Endothelial cell (in vitro differentiated cells): ENCODE measurements at regions not wholly inside any gene's neighbourhood (a gene's known extent, or its start where the extent isn't known, plus 50 kb on each side); places are given as distances from the start of the nearest gene placed in this dataset.

Source experiments
- DNase-seq: peaks from one replicate; pipeline ENCODE4 v3.0.0; 2021; ENCODE audit warnings: low spot score
- H3K27ac Mint-ChIP-seq: one replicate; pipeline ENCODE4 v1.8.0; 2021; ENCODE audit warnings: mixed read lengths, inconsistent platforms; ENCODE audit not compliant: unreplicated experiment
- H3K27me3 Mint-ChIP-seq: one replicate; pipeline ENCODE4 v1.8.0; 2021; ENCODE audit warnings: mild to moderate bottlenecking, moderate library complexity, mixed read lengths, inconsistent platforms; ENCODE audit not compliant: unreplicated experiment
- H3K36me3 Mint-ChIP-seq: one replicate; pipeline ENCODE4 v1.8.0; 2021; ENCODE audit warnings: mild to moderate bottlenecking, low read depth, mixed read lengths, inconsistent platforms; ENCODE audit not compliant: unreplicated experiment
- H3K4me1 Mint-ChIP-seq: one replicate; pipeline ENCODE4 v1.8.0; 2021; ENCODE audit warnings: mild to moderate bottlenecking, mixed read lengths, inconsistent platforms; ENCODE audit not compliant: unreplicated experiment
- H3K4me3 Mint-ChIP-seq: one replicate; pipeline ENCODE4 v1.8.0; 2021; ENCODE audit warnings: mild to moderate bottlenecking, mixed read lengths, inconsistent platforms; ENCODE audit not compliant: unreplicated experiment
- H3K9me3 Mint-ChIP-seq: one replicate; pipeline ENCODE4 v1.8.0; 2021; ENCODE audit warnings: mixed read lengths, inconsistent platforms; ENCODE audit not compliant: unreplicated experiment
- TF ChIP-seq, protein P1 (sequence below): fragments of 200-600 bp; sonication (generic); IDR thresholded peaks from one replicate; pipeline ENCODE4 v1.5.0; 2021; ENCODE audit warnings: antibody characterized with exemption; ENCODE audit not compliant: unreplicated experiment

DNA sequence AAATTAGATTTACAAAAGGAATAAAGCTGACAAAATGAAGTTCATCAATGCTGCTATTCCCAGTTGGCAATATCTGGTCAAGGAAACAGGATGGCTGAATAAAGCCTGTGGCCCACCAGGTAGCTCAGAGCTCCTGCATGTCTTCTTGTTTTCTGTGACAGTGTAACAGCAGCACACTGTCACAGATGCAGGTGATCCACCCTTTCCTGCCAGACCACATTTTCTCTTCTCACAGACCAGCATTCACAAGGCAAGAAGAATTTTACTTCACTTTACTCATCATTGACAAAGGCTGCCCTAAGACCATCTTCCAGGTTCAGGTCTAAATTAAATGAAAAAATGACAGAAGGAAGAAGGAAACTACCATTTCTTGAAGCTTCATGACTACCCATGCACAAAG, 166.2 kb upstream of the MEIS1 start:
- TF ChIP-seq, protein P1, sequence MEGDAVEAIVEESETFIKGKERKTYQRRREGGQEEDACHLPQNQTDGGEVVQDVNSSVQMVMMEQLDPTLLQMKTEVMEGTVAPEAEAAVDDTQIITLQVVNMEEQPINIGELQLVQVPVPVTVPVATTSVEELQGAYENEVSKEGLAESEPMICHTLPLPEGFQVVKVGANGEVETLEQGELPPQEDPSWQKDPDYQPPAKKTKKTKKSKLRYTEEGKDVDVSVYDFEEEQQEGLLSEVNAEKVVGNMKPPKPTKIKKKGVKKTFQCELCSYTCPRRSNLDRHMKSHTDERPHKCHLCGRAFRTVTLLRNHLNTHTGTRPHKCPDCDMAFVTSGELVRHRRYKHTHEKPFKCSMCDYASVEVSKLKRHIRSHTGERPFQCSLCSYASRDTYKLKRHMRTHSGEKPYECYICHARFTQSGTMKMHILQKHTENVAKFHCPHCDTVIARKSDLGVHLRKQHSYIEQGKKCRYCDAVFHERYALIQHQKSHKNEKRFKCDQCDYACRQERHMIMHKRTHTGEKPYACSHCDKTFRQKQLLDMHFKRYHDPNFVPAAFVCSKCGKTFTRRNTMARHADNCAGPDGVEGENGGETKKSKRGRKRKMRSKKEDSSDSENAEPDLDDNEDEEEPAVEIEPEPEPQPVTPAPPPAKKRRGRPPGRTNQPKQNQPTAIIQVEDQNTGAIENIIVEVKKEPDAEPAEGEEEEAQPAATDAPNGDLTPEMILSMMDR = no peak
- DNase-seq = no peak
- Mint-ChIP-seq H3K27me3 (peaks cover 1% of the 10 kb centered on the region), H3K9me3 (no peaks in the 10 kb centered on the region), H3K36me3 (no peaks in the 10 kb centered on the region), H3K4me3 (no peak overlapping the region), H3K27ac (no peak overlapping the region), H3K4me1 (no peaks in the 10 kb centered on the region)

DNA sequence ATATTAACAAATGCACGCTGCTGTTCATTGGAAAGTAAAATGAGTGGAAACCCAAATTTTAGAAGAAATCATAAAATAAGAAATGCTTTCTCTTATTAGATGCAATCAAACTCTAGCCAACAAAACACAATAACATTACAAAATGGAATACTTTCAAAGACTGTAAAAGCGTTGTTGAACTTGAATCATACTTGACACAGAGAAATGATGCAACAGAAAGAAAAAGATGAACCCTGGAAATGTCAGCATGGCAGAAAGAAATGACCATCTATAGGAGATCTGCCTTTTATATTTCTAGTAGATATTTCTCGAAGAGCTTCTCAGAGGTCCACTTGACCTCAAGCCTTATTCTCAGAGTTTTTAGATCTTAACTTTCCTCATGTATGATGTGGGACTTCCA, 170.6 kb upstream of the MEIS1 start:
- Mint-ChIP-seq H3K4me1 (no peaks in the 10 kb centered on the region), H3K27me3 (peaks cover 1% of the 10 kb centered on the region), H3K4me3 (no peak overlapping the region), H3K9me3 (no peaks in the 10 kb centered on the region), H3K36me3 (no peaks in the 10 kb centered on the region), H3K27ac (no peak overlapping the region)
- TF ChIP-seq, protein P1 = no peak
- no peak for DNase-seq

DNA sequence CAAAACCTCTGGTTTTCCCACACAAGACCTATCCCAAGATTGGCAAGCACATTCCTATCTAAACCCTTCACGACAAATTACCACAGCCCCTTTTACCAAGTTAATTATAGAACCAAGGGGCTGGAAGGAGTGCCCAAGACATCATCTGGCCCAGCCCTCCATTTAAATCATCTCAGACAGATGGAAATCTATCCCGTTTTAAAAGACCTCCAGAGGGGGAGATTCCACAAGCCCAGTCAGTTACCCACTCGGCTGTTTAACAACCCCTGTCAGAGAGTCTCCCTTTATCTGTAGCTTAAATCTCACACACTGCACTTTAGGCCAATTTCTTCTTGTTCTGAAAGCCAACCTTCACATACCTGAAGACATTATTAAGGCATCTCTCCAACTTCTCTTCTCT, 179.1 kb upstream of the MEIS1 start:
- Mint-ChIP-seq H3K9me3 (no peaks in the 10 kb centered on the region), H3K27ac (no peak overlapping the region), H3K27me3 (no peaks in the 10 kb centered on the region), H3K4me3 (no peak overlapping the region), H3K4me1 (peaks cover 3% of the 10 kb centered on the region), H3K36me3 (no peaks in the 10 kb centered on the region)
- no peak for DNase-seq
- TF ChIP-seq, protein P1 = no peak

DNA sequence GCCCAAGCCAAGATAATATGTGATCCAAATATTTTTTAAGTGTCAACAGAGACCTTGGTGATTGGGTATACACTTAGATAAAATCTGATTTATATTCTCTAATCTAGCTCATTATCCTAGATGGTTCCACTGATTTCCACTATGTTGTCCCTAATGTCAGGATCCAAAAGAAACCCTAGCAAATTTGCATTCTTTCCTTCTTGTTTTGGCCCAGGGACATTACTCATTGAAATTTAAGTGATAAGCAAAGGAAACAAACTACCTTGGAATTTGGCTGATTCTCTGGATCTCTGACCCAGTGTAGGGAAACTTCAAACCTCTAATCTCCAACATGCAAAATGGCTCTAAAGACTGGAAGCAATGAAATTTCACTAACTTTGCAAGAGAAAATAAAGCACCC, 179.8 kb upstream of the MEIS1 start:
- Mint-ChIP-seq H3K9me3 (no peaks in the 10 kb centered on the region), H3K4me1 (peaks cover 3% of the 10 kb centered on the region), H3K36me3 (no peaks in the 10 kb centered on the region), H3K27me3 (no peaks in the 10 kb centered on the region), H3K27ac (no peak overlapping the region), H3K4me3 (no peak overlapping the region)
- TF ChIP-seq, protein P1 = no peak
- no peak for DNase-seq

DNA sequence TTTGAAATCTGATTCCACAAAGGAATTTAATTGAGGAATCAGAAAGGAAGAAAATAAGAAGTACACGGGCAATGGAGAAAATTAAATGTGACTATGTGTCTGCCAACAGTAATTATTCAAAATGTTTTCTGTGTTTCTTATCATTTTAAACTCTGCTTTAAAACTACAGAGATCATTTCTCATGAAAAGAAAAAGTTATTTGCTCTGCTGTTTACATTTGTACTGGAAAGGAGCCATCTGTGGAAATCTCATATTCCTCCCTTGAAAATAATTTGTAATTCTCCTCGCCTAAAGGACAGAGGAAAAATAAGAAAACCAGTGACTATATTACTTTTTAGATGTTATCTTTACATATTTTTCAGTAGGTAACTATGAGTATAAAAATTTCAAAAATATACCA, 181.9 kb upstream of the MEIS1 start:
- no peaks in the 10 kb centered on the region for H3K36me3 Mint-ChIP-seq
- H3K27me3 Mint-ChIP-seq = no peaks in the 10 kb centered on the region
- H3K4me1 Mint-ChIP-seq = peaks cover 3% of the 10 kb centered on the region

More for the DNA sequence above, 181.9 kb upstream of the MEIS1 start:
- TF ChIP-seq, protein P1 = no peak
- no peak overlapping the region for H3K27ac Mint-ChIP-seq
- no peak for DNase-seq
- H3K4me3 Mint-ChIP-seq = no peak overlapping the region
- no peaks in the 10 kb centered on the region for H3K9me3 Mint-ChIP-seq
